ENCODE measurements at regions not wholly inside any gene's neighbourhood (a gene's known extent, or its start where the extent isn't known, plus 50 kb on each side); places are given as distances from the start of the nearest gene placed in this dataset.

DNA sequence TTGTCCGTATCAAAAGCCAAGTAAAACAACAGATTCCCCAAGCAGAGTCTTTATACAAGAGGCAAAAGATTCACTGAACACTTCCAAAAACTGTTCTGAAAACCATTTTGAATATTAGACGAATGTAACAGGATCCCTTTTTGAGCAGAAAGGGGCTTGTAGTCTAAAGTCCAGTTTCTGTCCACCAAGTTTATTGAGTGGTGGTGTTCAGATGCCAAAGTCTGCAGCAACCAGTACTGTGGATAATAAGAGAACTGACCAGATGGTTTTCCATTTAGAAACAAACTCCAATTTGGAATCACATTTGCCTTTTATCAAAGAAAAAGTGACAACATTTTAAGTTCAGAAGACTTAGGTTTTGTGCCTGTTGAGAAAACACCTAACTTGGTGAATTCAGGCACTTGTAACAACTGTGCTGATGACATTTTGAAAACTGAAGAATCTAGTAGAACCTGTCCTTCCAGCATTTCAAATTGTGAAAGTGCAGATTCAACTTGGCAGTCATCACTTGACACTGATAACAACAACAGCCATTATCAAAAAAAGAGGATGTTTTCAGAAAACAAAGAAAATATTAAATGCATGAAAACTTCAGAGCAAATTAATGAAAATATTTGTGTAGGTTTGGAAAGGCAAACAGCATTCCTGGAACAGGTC lies 217.1 kb downstream of the CSNK2A3 start:
- DNase-seq (ENCODE audit: low read depth): no peak

DNA sequence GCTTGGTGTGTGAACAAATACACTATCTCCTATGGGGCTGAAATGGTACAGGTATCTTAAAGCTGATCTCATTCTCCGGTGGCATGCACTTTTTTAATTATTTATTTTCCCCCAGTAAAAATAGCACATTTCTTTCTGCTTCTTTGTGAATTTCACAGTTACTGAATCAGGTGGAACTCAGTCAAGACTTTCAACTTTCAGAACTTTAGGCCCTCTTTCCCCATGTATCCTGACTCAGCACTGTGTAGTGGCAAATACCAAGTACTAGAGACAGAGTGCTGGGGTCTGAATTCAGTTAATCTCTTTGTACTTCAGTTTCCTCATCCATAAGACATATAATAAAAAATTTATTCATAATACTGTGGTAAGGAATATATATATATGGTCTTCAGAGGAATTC lies 223.9 kb downstream of the CSNK2A3 start:
- DNase-seq (ENCODE audit: low read depth): no peak

DNA sequence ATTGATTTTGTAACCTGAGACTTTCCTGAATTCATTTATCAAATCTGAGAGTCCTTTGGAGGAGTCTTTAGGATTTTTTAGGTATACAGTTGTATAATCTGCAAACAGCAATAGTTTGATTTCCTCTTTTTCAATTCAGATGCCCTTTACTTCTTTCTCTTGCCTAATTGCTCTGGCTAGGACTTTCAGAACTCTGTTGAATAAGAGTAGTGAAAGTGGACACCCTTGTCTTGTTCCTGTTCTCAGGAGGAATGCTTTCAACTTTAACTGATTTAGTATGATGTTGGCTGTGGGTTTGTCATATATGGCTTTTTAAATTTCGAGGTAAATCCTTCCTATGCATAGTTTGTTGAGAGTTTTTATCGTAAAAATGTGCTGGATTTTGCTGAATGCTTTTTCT lies 227.4 kb downstream of the CSNK2A3 start:
- DNase-seq (ENCODE audit: low read depth): no peak

DNA sequence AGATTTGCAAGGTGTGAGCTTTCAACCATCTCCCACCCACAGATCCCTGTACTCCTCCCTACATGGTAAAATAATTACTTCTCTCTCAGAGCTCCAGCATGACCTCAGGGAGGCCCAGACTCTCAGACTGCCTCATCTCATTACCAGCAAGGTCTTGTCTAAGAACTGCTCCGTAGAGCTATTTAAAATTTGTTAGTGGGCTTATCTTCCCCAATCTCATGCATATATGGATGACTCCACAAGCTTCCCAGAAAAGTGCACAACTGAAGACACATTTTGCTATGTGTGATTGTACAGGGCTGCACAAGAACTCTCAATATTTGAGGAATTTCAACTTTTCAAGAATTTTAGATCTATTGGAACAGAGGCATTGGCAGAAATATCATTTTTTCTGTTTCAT lies 230.3 kb downstream of the CSNK2A3 start:
- DNase-seq (ENCODE audit: low read depth): no peak

GRCh38 chr11:11119917-11120316 lies 233.1 kb downstream of the CSNK2A3 start:
- DNase-seq (ENCODE audit: low read depth): no peak

- no peak for DNase-seq (ENCODE audit: low read depth)
Measured at GRCh38 chr11:11117730-11118129, 235.3 kb downstream of the CSNK2A3 start.

- DNase-seq (ENCODE audit: low read depth): no peak
Measured at GRCh38 chr11:11115475-11115874, 237.6 kb downstream of the CSNK2A3 start.

DNA sequence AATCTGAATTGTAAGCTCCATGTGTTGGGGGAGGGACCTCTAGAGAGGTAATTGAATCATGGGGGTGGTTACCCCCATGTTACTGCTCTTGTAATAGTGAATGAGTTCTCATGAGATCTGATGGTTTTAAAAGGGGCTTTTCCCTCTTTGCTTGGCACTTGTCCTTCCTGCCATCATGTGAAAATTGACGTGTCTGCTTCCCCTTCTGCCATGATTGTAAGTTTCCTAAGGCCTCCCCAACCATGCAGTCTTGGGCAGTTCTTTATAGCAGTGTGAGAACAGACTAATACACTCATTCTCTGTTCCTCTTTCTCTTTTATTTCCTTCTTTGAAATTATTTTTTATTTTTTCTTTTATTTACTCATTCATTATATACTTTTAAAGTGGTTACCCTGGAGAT lies 239.4 kb downstream of the CSNK2A3 start:
- DNase-seq (ENCODE audit: low read depth): no peak

GRCh38 chr11:11108026-11108425 lies 245.0 kb downstream of the CSNK2A3 start:
- no peak for DNase-seq (ENCODE audit: low read depth)

- DNase-seq (ENCODE audit: low read depth): no peak
Measured at GRCh38 chr11:11107076-11107723, 245.8 kb downstream of the CSNK2A3 start.

DNA sequence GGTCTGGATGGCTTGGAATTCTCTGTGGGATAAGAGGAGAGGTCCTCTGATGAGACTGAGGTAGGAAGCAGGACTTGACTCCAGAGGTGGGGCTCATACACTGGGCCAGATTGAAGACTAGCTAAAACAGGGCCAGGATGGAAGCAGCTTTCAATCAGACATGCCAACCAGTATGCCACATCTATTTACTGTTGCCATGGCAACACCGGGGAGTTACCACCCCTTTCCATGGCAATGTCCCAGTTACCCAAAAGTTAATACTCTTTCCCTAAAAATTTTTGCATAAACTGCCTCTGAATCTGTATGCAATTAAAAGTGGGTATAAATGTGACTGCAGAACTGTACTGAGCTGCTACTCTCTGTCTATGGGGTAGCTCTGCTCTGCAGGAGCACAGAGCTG lies 247.5 kb upstream of the ZBED5 start:
- DNase-seq (ENCODE audit: low read depth): no peak

DNA sequence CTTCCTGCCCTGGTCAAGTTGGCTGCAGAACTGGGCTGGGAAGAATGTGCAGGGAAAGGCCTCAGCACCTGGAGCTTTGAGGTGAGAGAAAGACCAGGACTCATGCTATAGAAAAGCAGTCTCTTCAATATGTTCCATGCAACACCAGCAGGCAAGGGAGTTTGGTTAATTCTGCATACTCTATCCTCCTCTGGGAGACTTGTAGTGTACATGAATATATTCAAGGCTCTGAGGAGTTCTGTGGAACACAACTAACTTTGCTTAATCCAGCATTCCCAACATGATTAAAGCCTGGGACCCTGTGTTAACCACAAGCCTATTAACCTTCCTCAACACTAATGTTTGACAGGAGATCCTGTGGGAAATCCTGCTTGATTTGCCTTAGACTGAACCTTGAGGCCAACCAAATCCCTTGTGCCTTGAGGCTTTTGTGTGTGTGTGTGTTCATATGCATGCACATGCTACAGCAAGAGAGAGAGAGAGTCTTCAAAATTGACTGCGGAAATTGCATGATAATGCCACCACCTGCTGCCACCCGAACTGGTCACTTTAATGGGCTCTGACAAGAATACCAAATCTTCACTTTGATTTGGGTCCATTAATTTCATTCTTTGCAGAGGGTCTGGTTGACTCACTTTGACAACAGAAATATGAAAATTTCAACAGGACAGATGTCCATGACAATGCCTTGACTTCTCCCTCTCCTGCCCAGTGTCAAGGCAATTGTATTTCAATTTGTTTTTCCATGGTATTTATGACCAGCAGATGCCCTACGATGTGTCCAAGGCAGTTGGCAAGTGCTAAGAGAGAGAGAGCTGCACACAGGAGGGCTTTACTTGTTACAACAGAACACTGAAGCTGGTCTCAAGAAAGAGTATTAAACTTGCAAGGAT lies 238.2 kb upstream of the ZBED5 start:
- no peak for DNase-seq (ENCODE audit: low read depth)

DNA sequence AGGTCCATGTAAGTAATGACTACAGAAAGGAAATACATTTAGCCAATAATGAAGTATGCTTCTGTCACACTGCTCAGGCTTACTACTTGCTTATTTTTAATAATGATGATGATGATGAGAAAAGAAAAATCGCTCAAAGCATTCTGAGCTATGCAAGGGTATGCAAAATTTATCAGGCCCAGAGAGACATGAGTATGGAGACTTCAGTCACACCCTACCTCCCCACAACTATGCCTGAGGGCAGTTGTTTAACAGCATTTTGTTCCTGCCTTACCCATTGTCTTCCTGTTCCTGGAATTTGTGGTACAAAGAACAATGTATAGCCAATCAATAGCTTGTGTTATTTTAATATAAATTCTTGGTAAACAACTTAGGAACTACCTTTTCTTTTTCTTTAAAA lies 232.6 kb upstream of the ZBED5 start:
- DNase-seq (ENCODE audit: low read depth): no peak

DNA sequence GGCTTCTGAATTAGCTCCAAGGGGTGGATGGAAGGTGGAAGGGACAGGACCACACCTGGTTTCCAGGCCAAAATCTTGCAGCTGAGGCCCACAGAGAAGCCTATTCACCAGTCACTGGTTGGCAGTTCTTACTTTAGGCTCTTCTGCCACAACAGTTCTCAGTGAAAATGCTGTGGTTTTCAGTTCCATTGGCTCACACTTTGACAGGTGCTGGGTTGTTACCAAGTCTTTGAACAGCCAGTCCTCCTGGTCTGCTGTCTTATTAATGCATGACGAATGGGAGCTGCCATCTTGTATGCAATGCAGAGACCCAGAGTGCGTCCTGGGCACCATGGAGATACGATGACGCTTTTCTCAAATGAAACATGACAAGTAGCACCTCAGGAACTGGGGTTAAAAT lies 232.0 kb upstream of the ZBED5 start:
- no peak for DNase-seq (ENCODE audit: low read depth)

DNA sequence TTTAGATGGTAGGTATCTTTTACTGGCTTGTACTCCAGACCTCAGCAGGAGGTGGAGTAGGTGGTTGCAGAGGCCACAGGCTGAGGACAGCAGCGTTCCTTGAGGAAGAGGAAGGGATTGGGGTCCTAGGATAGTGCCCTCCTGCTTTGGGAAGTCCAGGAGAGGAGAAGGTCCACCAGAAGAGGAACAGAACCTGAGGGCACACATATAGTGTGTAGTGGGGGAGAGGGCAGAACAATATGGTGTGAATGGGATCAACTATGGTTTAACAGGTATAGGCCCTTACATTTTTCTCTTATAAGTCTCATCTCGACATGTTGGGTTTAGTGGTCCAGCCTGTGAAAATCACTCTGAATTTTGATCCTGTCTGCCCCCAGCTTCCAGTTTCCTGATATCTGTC lies 229.1 kb upstream of the ZBED5 start:
- no peak for DNase-seq (ENCODE audit: low read depth)

DNA sequence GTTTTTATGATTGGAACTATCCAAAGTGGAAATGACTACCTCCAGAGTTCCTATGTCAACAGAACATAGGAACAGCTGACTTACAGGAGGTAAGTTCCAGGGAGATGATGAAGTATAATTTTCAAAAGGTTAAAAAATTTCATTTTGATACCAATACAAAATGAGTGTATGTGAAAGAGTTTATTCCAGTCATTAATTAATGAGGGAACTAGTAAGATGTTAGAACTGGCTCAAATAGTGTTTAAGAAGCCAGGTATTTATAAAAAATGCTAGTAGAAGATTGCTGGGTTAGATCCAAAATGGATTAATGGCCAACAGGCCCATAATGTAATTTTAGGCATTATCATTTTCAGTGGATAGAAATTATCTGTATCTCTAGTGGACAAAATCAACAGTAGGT lies 227.7 kb upstream of the ZBED5 start:
- DNase-seq (ENCODE audit: low read depth): no peak

DNA sequence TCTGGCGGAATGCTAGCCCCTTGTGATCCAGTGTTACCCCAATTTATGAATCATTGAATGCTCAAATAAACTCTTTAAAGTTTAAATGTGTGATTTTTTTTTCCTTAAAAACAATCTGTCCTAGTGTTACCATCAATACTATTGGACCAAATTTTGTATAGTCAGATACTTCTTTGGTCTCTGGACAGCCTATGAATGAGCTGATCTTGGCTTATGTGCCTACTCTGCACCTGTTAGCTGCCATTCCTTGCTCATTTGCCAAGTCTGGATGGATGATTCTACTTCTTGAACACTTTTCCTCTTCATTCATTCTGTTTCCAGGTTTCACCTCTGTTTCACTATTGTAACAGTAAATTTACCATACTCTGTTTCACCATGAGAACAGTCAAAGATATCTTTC lies 226.5 kb upstream of the ZBED5 start:
- DNase-seq (ENCODE audit: low read depth): no peak

GRCh38 chr11:11083441-11083840 lies 225.6 kb upstream of the ZBED5 start:
- DNase-seq (ENCODE audit: low read depth): no peak

DNA sequence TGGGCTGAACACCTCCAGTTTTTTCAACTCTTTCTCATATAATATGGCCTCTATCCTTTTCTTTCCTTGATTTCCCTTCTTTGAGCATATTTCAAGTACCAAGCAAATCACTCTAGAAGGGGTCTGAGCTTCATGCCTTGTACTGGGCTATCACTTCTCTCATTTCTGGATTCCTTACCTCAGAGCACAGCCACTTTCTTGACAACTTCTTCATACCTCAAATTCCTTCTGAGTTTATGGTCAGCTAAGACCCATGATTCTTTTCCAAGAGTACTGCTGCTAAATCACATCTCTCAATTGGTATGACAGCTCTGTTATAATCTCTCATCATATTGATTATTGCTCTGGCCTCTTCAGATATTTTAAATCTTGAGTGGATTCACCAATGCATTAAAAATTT lies 224.8 kb upstream of the ZBED5 start:
- no peak for DNase-seq (ENCODE audit: low read depth)

DNA sequence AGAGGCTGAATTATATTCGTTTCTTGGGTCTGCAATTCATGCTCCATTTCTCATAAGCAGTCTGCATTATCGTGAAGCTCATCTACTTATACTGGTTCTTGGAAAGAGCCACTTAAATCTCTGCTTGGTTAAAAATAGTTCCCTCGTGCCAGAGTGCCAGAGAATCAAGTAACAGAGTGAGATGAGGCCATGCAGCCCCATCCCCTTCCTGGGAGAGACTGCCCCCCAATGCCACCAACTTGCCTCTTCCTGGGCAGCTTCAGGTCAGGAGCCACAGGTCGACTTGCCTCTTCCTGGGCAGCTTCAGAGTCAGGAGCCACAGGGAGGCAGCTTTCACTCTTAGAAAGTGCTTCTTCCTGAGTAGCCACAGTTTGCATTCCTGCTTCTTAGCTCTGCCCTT lies 223.9 kb upstream of the ZBED5 start:
- no peak for DNase-seq (ENCODE audit: low read depth)

GRCh38 chr11:11081288-11081687 lies 223.4 kb upstream of the ZBED5 start:
- no peak for DNase-seq (ENCODE audit: low read depth)

GRCh38 chr11:11078344-11079086 lies 220.7 kb upstream of the ZBED5 start:
- DNase-seq (ENCODE audit: low read depth): no peak

DNA sequence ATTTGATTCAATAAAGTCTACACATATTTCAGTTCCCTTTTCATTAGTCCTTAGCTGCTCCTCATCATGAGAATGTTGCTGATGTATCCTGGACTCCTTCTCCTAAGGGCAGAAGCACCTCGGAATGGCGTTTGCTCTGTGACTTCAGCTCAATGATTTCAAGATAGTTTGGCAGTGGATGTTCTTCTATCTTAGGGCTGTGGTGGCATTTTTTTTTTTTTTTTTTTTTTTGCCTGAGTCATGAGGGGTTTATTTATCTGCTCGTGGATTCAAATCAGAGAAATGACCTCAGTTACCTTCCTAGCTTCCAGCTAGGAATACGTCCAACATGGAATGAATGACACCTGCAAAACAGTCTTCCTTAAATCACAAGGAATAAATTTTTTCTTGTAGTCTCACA lies 220.0 kb upstream of the ZBED5 start:
- DNase-seq (ENCODE audit: low read depth): no peak
